Retina (tissue), 1 donor: ENCODE measurements at regions not wholly inside any gene's neighbourhood (a gene's known extent, or its start where the extent isn't known, plus 50 kb on each side); places are given as distances from the start of the nearest gene placed in this dataset.
"Not testable (repeated sequence)": the region's sequence is repeated elsewhere in the genome, so short reads cannot be mapped to it uniquely, and the experiment has no call there.

ENCODE experiments used
- DNase-seq: peaks from one replicate; pipeline ENCODE4 v3.0.0-alpha.2; 2016

DNA sequence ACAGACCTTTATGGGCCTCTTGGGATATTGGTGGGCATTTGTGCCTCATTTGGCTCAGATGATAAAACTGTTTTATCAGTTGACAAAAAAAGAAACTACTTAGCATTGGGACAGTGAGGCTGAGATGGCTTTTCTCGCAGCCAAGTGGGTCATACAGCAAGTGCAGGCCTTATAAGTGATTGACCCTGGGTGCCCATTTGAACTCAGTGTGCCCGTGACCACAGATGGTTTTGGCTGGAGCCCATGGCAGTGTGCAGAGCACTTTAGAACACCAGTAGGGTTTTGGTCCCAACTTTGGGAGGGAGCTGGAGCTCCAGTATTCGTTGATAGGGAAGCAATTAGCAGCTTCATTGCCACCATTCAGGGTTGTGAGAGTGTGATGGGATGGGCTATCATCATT lies 404.5 kb upstream of the LARGE1 start:
- no peak for DNase-seq

DNA sequence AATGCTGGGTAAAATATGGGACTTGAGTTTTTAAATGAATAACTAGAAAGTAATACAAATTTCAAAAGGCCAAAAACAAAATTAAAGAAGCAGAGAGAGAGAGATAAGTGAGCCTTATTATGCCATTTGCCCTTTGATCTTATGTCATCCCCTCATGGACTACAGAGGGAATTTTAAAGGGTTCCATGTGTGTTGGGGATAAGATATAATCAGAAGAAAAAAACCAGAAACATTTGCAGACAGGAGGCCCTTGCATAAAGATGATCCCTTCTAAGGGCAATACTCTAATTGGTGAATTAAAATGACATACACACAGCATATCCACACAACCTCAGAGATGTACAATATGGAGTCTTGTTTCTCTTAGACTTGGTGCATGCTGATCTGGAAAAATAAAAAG lies 406.6 kb upstream of the LARGE1 start:
- DNase-seq, result no peak

DNA sequence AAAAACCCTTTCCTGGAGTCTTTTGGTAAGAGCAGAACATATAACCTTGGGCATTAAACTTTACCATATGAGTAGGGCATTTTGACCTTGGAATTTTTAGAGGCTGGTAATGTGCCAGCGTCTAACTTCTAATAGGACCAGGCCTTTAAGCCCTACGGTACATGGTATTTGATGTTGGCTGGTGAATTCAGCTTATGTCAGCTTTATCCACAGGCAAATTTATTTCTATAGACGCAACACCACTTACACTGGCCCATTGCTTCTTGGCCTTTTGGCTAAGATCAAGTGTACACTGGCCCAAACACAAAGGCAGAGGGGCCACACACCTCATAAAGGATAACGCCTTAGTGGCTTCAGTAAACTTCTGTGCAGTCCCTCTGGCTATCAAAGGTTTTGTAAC lies 410.2 kb upstream of the LARGE1 start:
- no peak for DNase-seq

DNA sequence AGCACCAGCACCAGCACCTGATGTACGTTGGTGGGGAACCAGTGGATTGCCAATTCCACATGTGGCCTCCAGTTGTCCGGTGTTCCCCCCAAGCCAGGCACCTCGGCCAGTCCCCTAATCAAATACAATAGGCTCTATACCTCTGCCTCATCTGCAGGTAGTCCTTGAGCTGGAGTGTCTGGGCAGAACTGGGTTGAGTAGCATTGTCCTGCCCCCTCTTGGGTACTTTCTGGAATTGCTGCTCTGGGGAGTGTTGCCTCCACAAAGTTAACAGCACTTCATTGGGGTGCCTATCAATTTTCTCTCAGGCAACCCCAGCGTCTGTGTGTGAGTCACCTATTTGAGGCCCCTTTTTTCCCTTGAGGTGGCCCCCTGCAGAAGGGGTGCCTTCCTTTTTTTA lies 413.0 kb upstream of the LARGE1 start:
- DNase-seq, result no peak

DNA sequence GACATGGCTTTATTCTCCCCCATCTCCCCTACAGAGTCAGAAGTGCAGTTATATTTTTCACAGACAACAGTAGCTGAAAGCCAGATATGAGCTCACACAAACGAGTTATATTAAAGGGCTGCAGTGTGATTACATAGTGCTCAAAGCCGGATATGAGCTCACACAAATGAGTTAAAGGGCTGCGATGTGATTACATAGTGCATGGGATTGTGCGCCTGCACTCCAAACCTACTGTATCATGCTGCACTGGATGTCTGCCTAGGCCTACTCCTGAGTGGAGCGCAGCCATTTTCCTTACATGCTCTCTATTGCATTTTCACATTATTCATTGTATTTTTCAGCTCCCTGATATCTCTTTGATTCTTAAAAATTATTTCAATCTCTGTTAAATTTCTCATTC lies 414.6 kb upstream of the LARGE1 start:
- no peak for DNase-seq

DNA sequence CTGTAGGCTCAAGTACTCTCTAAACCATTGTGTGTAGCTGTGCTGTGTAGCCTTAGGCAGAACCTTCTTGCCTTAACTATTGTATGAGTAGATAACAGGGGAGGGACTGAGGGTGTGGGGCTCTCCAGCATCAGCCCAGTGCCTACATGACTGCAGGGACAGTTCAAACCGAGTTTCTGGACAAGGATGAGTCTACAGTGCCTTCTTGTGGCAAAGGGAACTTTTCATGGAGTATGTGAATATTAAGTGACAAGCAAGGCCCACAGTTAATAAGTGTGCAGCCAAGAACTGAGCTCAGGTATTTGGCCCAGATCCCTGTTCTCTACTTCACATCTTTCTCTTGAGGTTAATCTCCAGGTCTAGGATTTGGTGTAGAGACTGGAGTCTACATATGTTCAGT lies 424.4 kb upstream of the LARGE1 start:
- no peak for DNase-seq

DNA sequence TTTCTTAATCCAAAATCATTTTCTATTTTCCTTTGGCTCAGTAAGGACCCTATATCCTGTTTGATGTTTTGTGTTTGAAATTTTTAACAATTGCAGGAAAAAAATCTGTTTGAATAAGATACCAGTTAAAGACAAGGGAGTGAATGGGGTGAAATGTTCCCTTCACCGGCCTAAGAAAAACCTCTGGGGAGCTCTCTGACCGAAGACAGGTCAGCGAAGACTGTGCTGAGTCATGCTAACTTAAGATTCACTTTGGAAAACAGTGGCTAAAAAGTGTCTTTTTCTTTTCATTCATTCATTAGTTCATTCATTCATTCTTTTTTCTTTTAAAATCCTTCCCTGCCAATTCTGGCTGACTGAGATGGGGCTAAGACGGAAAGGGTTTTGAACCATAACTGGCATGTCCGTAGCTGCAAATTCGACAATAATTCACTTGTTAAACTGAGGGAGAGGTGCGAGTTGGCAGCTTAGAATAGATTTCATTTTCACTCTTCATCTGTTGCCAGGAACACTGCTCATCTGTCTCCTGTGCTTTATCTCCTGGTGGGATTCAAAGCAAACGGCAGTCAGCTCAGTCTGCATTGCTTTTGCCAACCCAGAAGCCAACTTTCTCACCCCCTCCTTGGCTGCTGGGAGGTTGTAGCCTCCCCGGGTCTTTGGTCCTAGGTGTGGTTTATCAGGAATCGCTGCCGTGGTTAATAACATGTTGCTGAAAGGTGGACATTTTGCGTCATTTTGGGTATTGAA lies 434.0 kb upstream of the LARGE1 start:
- DNase-seq, result no peak

DNA sequence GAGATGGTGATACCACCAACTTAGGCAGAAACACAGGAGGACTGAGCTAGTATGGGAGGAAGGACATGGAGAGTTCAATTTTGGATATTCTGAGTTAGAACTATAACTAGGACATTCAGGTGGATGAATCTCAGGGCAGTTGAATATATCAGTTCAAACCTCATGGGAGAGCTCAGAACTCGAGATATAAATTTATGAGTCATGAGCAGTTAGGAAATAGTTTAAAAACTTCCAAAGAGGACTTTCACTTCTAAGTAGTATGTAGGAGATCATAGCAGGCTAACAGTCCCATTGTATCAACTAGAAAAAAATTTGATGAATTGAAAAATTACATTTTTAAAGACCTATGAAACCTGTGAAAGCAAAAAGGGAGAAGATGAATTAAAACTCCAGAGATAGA lies 436.2 kb upstream of the LARGE1 start:
- no peak for DNase-seq

DNA sequence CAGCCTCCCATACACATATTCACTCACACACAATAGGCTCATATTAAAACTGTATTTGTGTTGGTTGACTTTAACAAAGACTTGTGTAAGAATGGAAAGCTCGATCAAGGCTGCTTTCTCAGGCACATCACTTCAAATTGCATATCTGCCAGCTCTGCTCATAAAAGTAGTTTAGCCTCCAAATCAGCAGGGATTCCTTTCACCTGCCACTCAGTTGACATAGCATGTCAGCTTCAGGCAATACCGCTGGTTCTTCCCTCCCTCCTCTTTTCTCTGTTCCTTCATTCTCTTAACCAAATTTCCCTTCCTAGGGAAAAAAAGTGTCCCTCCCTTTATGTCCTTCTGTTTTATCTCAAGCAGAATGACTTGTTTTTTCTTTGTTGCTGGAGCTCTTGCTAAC lies 450.4 kb upstream of the LARGE1 start:
- DNase-seq, result no peak

DNA sequence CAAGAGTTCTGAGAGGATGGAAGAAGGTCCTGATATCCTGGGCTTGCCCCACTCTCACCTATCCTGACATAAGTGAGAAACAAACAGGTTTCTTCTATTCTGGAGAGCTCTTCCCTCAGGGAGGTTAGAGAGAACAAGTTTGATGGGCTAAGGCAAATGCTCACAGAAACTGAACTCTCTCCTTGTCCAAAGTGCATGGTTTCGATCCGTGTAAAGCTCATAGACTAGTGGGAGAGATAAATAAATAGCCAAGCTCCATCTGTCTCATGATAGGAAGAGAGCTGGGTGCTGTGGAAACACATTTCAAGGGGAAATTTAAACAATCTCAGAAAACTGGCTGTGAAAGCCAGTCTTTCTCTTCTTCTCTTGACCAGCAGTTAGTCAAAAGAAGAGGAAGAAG lies 459.5 kb upstream of the LARGE1 start:
- no peak for DNase-seq

DNA sequence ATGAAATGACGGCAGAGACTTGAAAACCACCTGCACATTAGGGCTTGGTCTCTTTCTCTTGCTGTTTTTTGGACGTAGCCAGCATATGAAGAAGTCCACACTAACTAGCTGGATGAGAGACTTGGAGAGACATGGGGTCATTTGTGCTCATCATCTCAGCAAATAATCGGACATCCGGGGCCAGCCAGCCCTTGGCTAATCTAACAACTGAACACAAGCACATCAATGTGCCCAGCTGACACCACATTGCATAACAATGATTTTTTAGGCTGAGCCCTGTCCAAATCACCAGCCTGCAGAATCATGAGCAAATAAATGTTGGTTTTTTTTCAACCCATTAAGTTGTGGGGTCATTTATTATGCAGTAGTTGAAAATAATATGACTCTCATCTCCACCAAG lies 460.3 kb upstream of the LARGE1 start:
- no peak for DNase-seq

DNA sequence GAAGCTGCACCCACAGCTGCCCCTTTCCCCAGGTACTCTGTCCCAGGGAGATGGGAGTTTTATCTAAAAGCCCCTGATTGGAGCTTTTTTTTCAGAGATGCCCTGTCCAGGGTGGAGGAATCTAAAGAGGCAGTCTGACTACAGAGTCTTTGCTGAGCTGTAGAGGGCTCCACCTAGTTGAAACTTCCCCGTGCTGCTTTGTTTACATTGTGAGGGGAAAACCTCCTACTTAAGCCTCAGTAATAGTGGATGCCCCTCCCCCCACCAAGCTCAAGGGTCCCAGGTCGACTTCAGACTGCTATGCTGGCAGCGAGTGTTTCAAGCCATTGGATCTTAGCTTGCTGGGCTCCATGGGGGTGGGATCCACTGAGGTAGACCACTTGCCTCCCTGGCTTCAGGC lies 470.1 kb upstream of the LARGE1 start:
- no peak for DNase-seq

DNA sequence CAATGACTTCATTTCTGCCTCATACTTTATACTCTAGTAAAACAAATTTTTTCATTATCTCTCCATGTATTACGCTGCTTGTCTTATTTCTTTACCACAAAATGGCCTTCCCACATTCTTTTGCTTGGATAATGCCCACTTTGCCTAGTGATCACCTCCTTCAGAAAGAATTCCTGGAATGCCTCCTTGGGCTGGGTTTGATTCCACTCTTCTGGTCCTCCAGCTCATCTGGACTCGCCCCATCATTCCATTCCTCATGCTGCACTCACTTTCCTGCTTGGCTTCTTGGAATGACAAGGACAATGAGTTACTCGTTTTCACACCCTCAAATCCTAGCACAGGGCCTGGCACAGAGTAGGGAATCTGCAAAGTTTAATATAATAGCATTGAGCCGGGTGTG lies 475.1 kb upstream of the LARGE1 start:
- DNase-seq, result no peak

DNA sequence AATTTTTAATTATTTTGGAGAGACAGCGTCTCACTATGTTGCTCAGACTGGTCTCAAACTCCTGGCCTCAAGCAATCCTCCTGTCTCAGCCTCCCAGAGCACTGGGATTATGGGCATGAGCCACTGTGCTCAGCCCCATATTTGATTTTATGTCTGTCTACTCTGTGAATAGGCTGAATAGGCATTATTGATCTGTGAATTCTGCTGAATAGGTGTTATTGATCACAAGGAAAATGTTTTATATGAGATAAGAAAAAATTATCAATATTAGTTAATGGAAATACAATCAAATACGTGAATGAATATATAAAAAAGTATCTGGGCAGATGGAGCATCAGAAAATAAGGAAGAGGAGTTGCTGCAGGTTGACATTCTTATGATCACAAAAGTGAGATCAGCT lies 483.4 kb upstream of the LARGE1 start:
- no peak for DNase-seq

DNA sequence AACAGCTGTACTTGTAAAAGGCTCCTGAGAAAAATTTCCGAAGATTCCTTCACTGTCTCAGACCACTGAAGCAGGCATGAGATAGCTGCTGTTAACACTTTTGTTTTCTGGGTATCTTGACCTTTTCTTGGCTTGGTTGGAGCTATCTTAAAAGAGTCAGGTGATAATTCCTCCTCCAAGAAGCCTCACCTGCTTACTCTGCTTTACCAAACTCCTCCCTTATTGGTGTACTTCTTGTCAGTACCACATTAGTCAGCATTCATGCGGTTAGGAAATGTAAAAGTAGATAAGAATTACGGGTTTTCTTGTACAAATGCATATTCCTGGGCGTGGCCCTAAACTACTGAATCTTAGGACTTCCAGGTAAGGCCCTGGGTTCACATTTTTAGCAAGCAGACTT lies 489.8 kb upstream of the LARGE1 start:
- DNase-seq, result no peak

DNA sequence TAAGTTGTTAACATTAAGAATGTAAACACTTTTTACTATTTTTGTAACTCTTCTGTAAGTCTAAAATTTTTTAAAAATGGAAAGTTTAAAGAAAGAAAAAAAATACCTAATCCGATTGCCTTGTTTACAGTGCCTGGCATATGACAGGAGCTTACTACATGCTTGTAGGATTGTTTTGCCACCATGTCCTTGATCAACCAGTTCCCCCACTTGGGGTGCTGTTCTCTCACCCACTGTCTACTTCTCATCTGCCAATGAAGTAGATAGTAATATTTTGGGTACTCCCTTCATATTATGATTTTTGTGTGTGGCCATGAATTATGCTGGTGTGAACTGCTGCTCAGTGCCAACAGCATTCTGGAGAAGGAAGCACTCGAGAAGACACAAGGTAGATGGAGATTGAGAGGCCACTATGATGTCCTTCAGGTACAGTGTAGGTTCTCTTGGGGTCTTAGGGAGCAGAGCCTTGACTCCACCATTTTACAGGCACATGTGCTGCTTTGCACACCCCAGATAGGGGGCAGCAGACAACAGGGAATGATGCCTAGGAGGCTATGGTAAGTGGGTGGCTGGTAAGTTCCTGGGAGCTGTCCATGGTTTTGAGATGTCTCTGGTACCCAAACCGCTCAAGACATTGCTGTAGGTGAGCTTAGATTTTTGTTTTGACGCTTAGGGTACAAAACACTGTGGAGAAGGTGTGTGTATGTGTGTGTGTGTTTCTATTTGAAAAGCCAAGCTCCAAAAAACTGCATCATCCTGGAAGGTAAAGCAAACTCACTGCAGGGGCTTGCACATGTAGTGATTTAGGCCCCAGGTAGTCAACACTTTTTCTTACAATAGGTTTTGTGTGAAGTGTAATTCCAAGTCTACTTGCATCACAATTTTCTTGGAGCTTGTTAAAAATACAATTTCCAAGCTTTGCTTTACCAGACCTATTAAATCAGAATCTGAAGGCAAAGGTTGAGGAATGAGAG lies 494.5 kb upstream of the LARGE1 start:
- peak; percentile 56 for DNase-seq

DNA sequence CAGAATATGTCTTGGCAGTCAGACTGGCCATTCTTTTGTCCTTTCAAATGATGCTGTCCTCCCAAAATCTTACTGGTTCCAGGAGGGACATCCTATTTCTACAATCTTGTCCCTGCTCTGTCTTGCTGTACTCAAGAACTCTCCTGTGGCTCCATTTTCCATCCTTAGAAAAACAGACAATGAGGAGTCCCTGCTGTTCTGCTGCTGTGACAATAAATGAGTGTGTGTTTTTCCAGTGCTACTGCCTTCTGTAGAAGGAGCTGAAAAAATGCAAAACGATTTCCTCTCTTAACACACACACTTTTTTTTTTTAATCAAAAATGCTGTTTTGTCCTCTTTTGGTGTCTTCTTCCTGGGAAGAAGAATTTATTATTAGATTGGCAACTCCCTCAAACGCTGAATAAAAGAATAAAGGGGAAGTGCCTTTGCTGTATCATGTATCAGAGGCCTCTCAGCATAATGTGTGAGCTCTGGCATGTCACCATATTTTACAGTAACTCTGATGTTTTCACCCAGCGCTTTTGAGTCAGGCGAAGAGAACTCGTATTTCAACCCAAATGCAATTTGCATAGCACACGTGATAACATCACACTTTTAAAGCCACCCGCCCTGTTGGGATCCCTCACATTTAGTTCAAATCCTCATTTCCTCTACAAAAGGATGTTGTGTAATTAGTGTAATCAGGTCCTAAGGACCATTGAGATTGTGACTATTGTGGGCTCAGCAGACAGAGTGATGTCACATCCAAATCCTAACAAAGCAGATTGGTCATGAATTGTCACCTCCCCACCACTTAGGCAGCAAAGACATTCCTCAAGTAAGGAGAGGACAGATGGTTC lies 496.0 kb upstream of the LARGE1 start:
- no peak for DNase-seq

DNA sequence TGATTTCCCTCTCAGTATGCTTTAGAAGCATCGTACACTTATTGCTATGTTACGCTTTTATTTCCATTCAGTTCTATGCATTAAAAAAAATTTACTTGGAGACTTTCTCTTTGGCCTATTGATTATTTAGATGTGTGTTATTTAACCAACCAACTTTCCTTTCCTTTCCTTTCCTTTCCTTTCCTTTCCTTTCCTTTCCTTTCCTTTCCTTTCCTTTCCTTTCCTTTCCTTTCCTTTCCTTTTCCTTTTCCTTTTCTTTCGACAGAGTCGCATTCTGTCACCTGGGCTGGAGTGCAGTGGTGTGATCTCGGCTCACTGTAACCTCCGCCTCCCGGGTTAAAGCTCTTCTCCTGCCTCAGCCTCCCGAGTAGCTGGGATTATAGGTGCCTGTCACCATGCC lies 502.7 kb upstream of the LARGE1 start:
- not testable (repeated sequence) for DNase-seq

DNA sequence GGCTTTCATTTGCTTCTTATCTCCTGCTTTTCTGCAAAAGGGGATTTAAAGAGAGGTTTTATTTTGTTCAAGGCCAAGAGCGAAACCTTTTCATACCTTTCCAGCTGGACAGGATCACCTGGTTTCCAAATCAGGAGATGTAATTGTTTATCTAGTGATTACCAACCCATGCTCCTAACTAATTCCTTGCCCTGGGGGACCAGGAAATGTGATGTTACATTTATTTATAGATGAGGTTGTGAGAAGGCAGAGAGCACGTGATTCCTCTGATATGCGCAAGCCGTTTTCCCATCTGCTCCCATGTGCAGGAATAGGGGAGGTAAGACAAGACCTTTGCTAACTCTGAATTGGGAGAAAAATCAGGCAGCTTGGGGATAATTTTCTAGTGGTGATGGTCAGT lies 507.2 kb upstream of the LARGE1 start:
- no peak for DNase-seq

DNA sequence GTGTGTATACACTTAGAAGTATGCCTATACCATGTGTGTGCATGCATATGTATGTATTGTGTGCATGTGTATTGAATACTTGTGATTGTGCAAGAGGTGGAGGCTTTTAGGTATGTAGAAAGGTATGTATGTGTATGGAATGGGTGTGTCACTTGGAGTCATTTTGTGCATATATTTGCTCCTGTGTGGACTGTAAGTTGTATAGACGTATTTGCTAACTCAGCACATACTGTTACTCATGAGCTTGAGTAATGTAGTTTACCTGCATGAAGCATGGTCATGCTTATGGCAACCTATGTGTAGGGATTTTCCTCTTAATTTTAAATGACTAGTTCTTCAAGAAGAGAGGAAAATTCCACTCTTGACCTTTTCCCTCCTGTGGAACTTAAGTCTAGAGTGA lies 507.6 kb upstream of the LARGE1 start:
- DNase-seq, result no peak

DNA sequence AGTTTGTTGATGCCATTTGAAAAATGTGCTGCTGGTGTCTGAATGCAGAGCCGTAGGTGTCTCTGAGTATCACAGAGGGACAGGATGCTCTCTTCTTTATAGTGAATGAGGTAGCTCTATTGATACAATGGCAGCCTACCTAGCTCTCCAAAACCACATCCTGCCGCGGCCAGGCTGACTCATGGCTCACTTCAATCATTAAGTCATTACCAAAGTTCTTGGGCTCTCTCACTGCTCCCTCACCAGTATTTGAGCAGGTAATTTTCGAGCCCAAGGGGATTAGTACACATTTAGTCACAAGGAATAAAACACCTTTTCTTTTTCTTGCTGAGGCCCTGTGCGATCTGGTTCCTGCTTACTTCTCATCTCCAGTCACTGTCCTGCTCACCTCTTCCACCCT lies 509.0 kb upstream of the LARGE1 start:
- DNase-seq, result no peak

DNA sequence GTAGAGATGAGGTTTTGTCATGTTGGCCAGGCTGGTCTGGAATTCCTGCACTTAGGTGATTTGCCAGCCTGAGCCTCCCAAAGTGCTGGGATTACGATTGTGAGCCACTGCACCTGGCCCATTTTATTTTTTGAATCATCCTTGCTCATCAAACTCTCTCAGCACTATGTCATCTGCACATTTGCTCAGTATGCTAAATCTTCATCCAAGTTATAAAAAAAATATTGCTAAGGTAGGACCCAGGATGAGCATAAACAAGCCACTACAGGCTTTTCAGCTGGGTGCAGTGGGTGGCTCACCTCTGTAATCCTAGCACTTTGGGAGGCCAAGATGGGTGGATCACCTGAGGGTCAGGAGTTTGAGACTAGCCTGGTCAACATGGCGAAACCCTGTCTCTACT lies 510.1 kb upstream of the LARGE1 start:
- DNase-seq, result no peak

DNA sequence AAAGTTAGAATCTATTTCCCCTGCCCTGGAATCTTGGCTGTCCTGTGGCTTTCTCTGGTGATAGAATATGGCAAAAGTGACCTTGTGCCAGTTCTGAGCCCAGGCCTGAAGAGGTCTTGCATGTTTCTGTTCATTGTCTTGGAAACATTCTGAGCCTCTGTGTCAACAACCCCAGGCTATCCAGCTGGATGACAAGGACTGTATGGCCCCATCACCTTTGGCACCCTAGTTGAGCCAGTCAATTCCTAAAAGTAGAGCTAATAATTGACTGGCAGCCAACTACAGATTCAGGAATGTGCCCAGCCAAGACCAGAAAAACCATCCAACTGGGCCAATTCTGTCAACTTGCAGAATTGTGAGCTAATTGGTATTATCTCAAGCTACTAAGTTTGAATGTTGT lies 514.1 kb upstream of the LARGE1 start:
- DNase-seq, result no peak
